BLaER1 treated with 17β-estradiol and CSF1 and Interleukin-3, amounts not matched to agents 10 nM and 100 nM (cell line): ENCODE measurements at regions not wholly inside any gene's neighbourhood (a gene's known extent, or its start where the extent isn't known, plus 50 kb on each side); places are given as distances from the start of the nearest gene placed in this dataset.

Experiments used
- H3K27ac ChIP-seq, 11 experiments: shearing (Covaris generic); formaldehyde crosslinking; 2 replicates each; pipeline ENCODE4 v1.8.1; 2022
- H3K27me3 ChIP-seq, 11 experiments: shearing (Covaris generic); formaldehyde crosslinking; 2 replicates each; pipeline ENCODE4 v1.8.1; 2022
- H3K36me3 ChIP-seq, 11 experiments: shearing (Covaris generic); formaldehyde crosslinking; 2 replicates each; pipeline ENCODE4 v1.8.1; 2022
- H3K4me1 ChIP-seq, 10 experiments: shearing (Covaris generic); formaldehyde crosslinking; 2 replicates each; pipeline ENCODE4 v1.8.1; 2022
- H3K4me2 ChIP-seq, 11 experiments: shearing (Covaris generic); formaldehyde crosslinking; 2 replicates each; pipeline ENCODE4 v1.8.1; 2022
- H3K4me3 ChIP-seq, 10 experiments: shearing (Covaris generic); formaldehyde crosslinking; 2 replicates each; pipeline ENCODE4 v1.8.1; 2022
- H3K9ac ChIP-seq, 11 experiments: shearing (Covaris generic); formaldehyde crosslinking; 2 replicates each; pipeline ENCODE4 v1.8.1; 2022
- H3K9me3 ChIP-seq, 11 experiments: shearing (Covaris generic); formaldehyde crosslinking; replicated peaks in 1 of 11; 2 replicates each; pipeline ENCODE4 v1.8.1; 2022
- H4K20me1 ChIP-seq, 11 experiments: shearing (Covaris generic); formaldehyde crosslinking; 2 replicates each; pipeline ENCODE4 v1.8.1; 2022
- Cebpa-rat ChIP-seq, 11 experiments: shearing (Covaris generic); IDR thresholded peaks; 2 replicates each; pipeline ENCODE4 v1.8.1; 2022

DNA sequence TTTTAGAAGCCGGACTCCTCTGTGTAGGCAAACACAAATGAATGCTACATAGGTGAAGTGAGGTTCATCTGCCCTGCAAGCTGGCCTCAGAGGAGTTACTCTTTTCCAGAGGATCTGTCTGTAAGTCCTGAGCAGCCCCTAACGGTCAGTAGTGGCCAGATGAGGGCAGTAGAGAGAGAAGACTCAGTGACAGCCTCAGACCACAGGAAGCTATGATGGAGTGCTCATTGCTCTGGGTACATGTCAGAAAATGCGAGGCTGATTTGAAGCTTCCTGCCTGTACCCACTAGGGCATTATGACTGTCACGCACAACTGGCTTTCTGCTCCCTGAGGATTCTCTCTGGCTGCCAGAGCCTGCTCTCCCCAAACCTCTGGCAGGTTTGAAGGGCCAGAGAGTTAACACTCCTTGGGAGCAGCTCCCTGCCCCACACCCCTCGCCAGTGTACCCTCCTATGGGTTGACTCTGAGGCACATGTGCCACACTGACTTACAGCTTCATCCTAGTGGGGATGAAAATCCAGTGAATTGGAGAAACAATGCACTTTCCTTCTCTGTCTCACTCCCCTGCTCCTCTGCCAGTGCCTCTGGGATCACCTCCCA, 141.5 kb downstream of the GABRG2 start:
- Histone ChIP-seq H3K4me1 (peaks cover 0 to 35% (median 17%) of the 10 kb centered on the region in 10 experiments; a peak in 18 of 20 replicates), H4K20me1 (no peaks in the 10 kb centered on the region), H3K9me3 (peaks cover 0 to 8% (median 7%) of the 10 kb centered on the region in 11 experiments; a peak in 12 of 22 replicates), H3K9ac (no peak overlapping the region), H3K27me3 (peaks cover 0 to 14% (median 0%) of the 10 kb centered on the region in 11 experiments; a peak in 6 of 22 replicates), H3K4me2 (peak overlapping the region; percentile 4 to 72 (median 51); a peak in 20 of 22 replicates), H3K36me3 (no peaks in the 10 kb centered on the region), H3K4me3 (no peak overlapping the region), H3K27ac (no peak overlapping the region)
- TF ChIP-seq Cebpa-rat (IDR thresholded peaks at IDR 0.05): no peak

DNA sequence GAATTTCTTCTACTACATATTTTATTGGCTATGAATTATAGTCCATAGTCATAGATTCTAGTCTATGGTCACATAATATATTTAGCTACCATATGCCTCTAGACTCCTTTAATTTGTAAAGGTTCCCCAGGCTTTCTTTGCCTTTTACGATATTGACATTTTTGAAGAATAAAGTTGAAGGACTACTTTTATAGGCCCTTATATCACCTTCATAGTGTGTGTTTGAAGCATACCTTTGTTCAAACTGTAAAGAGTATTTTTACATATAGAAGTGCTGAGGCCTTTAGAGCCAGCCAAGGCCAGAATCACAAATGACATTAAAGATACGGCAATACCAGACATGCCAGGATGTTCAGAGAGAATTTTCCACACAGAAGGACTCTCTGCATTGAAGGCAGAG, 147.0 kb downstream of the GABRG2 start:
- H3K4me2 ChIP-seq: no peak overlapping the region
- H3K4me1 ChIP-seq: peaks cover 0 to 22% (median 3%) of the 10 kb centered on the region in 10 experiments; a peak in 12 of 20 replicates
- H3K27ac ChIP-seq: no peak overlapping the region
- H4K20me1 ChIP-seq: no peaks in the 10 kb centered on the region
- TF ChIP-seq Cebpa-rat (IDR thresholded peaks at IDR 0.05): no peak
- no peaks in the 10 kb centered on the region for H3K36me3 ChIP-seq
- no peaks in the 10 kb centered on the region for H3K27me3 ChIP-seq
- peaks cover 0 to 9% (median 0%) of the 10 kb centered on the region in 11 experiments; a peak in 3 of 22 replicates for H3K9me3 ChIP-seq
- H3K9ac ChIP-seq: no peak overlapping the region
- no peak overlapping the region for H3K4me3 ChIP-seq

DNA sequence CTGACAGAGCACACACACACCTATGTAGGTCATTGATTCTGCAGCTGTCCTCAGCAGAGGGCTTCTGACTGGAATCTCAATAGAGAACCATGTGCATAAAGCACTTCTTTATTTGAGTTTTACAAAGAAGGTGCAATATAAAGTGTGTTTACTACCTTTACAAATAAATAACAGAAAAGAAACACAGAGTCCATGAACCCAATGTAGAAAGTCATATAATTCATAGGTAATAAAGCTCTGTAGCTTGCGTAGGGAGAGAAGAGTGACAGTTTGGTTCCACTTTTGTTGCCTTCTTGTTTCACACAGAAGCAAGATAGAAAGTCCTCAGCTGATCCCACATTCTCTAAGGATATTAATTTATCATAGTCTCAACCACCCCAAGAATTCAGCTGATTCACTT, 149.5 kb downstream of the GABRG2 start:
- no peaks in the 10 kb centered on the region for H4K20me1 ChIP-seq
- TF ChIP-seq Cebpa-rat (IDR thresholded peaks at IDR 0.05): no peak

DNA sequence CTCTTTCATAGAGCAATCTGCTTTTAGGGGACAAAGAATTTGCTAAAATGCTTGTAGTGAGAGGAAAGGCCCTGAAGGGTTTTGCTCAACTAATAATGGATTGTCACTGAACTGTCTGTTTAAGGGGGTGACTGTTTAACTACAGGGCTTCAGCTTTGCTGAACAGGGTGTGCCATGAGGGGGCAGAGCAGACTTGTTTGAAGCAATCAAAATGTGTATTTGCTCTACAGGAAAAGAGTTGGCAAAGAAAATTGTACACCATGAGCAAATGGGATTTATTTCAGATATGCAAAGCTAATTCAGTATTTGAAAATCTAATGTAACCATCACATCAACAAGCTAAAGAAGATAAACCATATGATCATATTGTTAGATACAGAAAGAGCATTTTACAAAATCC, 154.3 kb downstream of the GABRG2 start:
- Histone ChIP-seq H4K20me1 (no peaks in the 10 kb centered on the region), H3K4me1 (peaks cover 0 to 21% (median 11%) of the 10 kb centered on the region in 10 experiments; a peak in 12 of 20 replicates), H3K27ac (no peak overlapping the region), H3K36me3 (no peaks in the 10 kb centered on the region), H3K9me3 (peaks cover 0 to 24% (median 9%) of the 10 kb centered on the region in 11 experiments; a peak in 12 of 22 replicates), H3K4me3 (no peak overlapping the region), H3K9ac (no peak overlapping the region), H3K4me2 (peak overlapping the region in 6 of 11 experiments; percentile 11 to 65 (median 40); a peak in 10 of 22 replicates), H3K27me3 (no peaks in the 10 kb centered on the region)
- TF ChIP-seq Cebpa-rat (IDR thresholded peaks at IDR 0.05): no peak

More for the DNA sequence above, 149.5 kb downstream of the GABRG2 start:
- H3K4me2 ChIP-seq: no peak overlapping the region
- H3K9ac ChIP-seq: no peak overlapping the region
- H3K4me3 ChIP-seq: no peak overlapping the region
- peaks cover 0 to 31% (median 13%) of the 10 kb centered on the region in 10 experiments; a peak in 12 of 20 replicates for H3K4me1 ChIP-seq
- H3K27ac ChIP-seq: no peak overlapping the region
- H3K9me3 ChIP-seq: peaks cover 0 to 16% (median 0%) of the 10 kb centered on the region in 11 experiments; a peak in 6 of 22 replicates
- no peaks in the 10 kb centered on the region for H3K27me3 ChIP-seq
- no peaks in the 10 kb centered on the region for H3K36me3 ChIP-seq

DNA sequence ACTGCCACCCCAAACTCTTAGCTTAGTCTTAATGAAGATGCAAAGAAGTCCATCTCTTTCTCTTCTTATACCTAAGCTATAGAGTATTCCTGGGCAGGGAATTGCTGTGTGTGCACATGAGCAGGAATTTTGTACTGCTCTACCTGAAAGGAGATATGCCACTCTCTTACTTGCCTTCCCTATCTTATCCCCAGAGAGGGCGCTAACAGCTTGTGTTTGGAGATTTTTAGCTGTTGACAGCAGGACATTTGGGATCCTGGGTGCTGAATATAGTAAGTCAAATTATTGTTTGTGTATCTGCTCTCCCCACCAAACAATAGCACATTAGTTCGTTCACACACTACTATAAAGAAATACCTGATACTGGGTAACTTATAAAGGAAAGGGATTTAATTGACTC, 159.5 kb downstream of the GABRG2 start:
- no peaks in the 10 kb centered on the region for H4K20me1 ChIP-seq
- no peak overlapping the region for H3K4me3 ChIP-seq
- H3K36me3 ChIP-seq: no peaks in the 10 kb centered on the region
- no peak overlapping the region for H3K27ac ChIP-seq
- H3K27me3 ChIP-seq: no peaks in the 10 kb centered on the region
- TF ChIP-seq Cebpa-rat (IDR thresholded peaks at IDR 0.05): no peak
- peaks cover 0 to 18% (median 9%) of the 10 kb centered on the region in 11 experiments; a peak in 12 of 22 replicates for H3K9me3 ChIP-seq
- no peak overlapping the region for H3K9ac ChIP-seq
- H3K4me1 ChIP-seq: peaks cover 0 to 2% (median 0%) of the 10 kb centered on the region in 10 experiments; a peak in 4 of 20 replicates
- H3K4me2 ChIP-seq: no peak overlapping the region

DNA sequence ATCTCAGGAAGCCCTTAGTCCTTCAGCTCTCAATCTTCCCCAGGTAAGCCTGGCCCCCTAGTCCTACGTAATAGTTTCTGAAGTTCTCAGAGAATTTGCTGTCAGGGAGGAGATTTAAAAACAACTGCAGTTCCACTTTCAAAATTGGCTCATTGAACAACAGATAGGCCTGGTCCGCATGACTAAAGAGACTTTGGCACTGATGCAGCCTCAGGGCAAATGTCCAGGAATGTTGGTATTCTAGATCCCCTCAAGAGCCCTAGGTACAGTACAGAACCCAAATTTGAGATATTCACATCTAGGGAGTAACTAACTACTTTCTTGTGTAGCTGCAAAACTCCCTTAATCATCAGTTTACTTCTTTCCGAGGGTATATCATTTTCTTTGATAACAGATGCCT, 162.8 kb downstream of the GABRG2 start:
- H3K9ac ChIP-seq: no peak overlapping the region
- H3K9me3 ChIP-seq: peaks cover 6 to 30% (median 18%) of the 10 kb centered on the region in 11 experiments; a peak in 21 of 22 replicates
- H3K27me3 ChIP-seq: no peaks in the 10 kb centered on the region
- no peak for TF ChIP-seq Cebpa-rat (IDR thresholded peaks at IDR 0.05)
- H3K27ac ChIP-seq: no peak overlapping the region
- no peaks in the 10 kb centered on the region for H4K20me1 ChIP-seq
- no peak overlapping the region for H3K4me3 ChIP-seq
- no peaks in the 10 kb centered on the region for H3K4me1 ChIP-seq
- H3K4me2 ChIP-seq: no peak overlapping the region
- no peaks in the 10 kb centered on the region for H3K36me3 ChIP-seq

DNA sequence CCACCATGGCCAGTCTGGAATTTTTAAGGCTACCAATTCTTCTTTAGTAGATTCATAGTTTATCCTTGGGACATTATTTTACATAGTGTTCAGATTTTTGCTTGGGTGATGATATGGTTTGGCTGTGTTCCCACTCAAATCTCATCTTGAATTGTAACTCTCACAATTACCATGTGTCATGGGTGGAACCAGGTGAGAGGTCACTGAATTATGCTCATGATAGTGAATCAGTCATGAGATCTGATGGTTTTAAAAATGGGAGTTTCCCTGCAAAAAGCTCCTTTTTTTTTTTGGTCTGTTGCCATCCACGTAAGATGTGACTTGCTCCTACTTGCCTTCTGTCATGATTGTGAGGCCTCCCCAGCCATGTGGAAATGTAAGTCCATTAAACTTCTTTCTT, 163.9 kb downstream of the GABRG2 start:
- Histone ChIP-seq H3K36me3 (no peaks in the 10 kb centered on the region), H3K9me3 (peaks cover 18 to 41% (median 29%) of the 10 kb centered on the region in 11 experiments), H3K4me1 (no peaks in the 10 kb centered on the region), H3K9ac (no peak overlapping the region), H3K4me3 (no peak overlapping the region), H3K27ac (no peak overlapping the region), H3K4me2 (no peak overlapping the region), H4K20me1 (no peaks in the 10 kb centered on the region), H3K27me3 (no peaks in the 10 kb centered on the region)
- TF ChIP-seq Cebpa-rat (IDR thresholded peaks at IDR 0.05): no peak

DNA sequence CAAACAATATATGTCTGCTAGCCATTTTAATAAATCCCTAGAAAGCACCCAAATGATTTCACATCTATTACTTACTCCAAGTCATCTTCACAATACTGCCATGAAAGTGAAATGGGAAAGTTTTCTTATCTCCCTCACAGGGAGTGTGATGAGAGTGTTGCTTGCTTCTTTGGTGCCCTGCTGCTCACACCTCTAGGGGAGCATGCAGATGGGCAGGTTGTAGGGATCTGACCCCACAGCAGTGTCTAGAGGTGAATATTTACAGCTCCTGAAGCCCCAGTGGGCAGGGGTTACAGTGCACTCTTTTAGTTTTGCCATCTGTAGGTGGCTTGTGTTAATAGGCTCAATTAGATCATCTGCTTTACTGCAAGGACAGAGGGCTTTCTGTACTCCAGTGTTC, 173.2 kb downstream of the GABRG2 start:
- Histone ChIP-seq H3K4me3 (no peak overlapping the region), H3K27ac (no peak overlapping the region), H4K20me1 (no peaks in the 10 kb centered on the region), H3K27me3 (no peaks in the 10 kb centered on the region), H3K9ac (no peak overlapping the region), H3K4me2 (no peak overlapping the region), H3K36me3 (no peaks in the 10 kb centered on the region), H3K4me1 (peaks cover 0 to 8% (median 2%) of the 10 kb centered on the region in 10 experiments; a peak in 6 of 20 replicates), H3K9me3 (peaks cover 20 to 26% (median 23%) of the 10 kb centered on the region in 11 experiments)
- TF ChIP-seq Cebpa-rat (IDR thresholded peaks at IDR 0.05): no peak

DNA sequence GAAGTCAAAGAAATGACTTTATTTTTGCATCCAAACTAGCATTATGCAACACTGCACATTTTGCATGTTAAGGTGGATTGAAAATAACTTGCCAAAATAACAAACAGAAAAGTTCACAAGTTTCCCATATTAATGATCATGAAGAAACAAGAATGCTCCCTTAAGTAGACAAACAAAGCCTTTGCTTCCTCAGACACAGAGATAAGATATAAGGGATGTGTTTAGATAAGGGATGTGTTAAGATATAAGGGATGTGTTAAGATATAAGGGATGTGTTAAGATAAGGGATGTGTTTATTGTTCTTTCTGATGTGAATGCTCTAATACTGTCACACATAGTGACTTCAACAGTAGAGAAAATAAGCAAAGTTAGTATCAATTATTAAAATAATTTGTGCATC, 174.8 kb downstream of the GABRG2 start:
- Histone ChIP-seq H4K20me1 (no peaks in the 10 kb centered on the region), H3K27me3 (no peaks in the 10 kb centered on the region), H3K27ac (no peak overlapping the region), H3K4me2 (no peak overlapping the region), H3K4me1 (peaks cover 0 to 8% (median 2%) of the 10 kb centered on the region in 10 experiments; a peak in 6 of 20 replicates), H3K4me3 (no peak overlapping the region), H3K9ac (no peak overlapping the region), H3K36me3 (no peaks in the 10 kb centered on the region), H3K9me3 (peaks cover 4 to 10% (median 6%) of the 10 kb centered on the region in 11 experiments; a peak in 18 of 22 replicates)
- no peak for TF ChIP-seq Cebpa-rat (IDR thresholded peaks at IDR 0.05)

DNA sequence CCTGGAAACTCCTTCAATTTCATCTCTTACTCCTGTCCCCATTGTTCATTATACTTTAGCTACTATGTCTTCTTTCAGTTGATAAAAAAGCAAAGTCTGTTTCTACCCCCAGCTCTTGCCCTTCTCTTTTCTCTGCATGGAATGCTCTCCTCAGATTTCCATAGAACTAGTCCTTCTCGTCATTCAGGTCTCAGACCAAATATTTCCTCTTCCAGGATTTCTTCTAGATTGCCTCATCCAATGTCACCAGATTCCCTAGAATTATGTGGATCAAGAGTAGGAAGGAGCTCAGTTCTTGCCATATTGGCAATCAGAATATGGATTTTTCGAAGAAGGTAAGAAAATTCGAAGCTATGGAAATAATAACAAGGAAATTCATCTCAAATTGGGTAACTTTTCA, 176.1 kb downstream of the GABRG2 start:
- Histone ChIP-seq H3K27me3 (no peaks in the 10 kb centered on the region), H3K4me1 (peaks cover 0 to 5% (median under 1%) of the 10 kb centered on the region in 10 experiments; a peak in 6 of 20 replicates), H3K4me2 (no peak overlapping the region), H3K4me3 (no peak overlapping the region), H3K9ac (no peak overlapping the region), H3K27ac (no peak overlapping the region), H4K20me1 (no peaks in the 10 kb centered on the region), H3K9me3 (no peaks in the 10 kb centered on the region), H3K36me3 (no peaks in the 10 kb centered on the region)
- no peak for TF ChIP-seq Cebpa-rat (IDR thresholded peaks at IDR 0.05)
